IPS DF 4.7 (cell line): ENCODE measurements at regions not wholly inside any gene's neighbourhood (a gene's known extent, or its start where the extent isn't known, plus 50 kb on each side); places are given as distances from the start of the nearest gene placed in this dataset.
"Not testable (repeated sequence)": the region's sequence is repeated elsewhere in the genome, so short reads cannot be mapped to it uniquely, and the experiment has no call there.

Experiments used
- DNase-seq: peaks from one replicate; pipeline ENCODE4 v3.0.0-alpha.2; 2013; ENCODE audit warnings: low spot score; ENCODE audit errors: extremely low read depth

- no peak for DNase-seq
These were observed 158.1 kb upstream of the ZNF184 start for GRCh38 chr6:27630727-27631608.

GRCh38 chr6:27624694-27625262 is 151.9 kb upstream of the ZNF184 start:
- no peak for DNase-seq

- no peak for DNase-seq
These were observed 150.2 kb upstream of the ZNF184 start for GRCh38 chr6:27623103-27623502.

- no peak for DNase-seq
These were observed 146.5 kb upstream of the ZNF184 start for GRCh38 chr6:27619436-27619835.

- DNase-seq: no peak
These were observed 145.1 kb upstream of the ZNF184 start for GRCh38 chr6:27617700-27618689.

- no peak for DNase-seq
These were observed 144.3 kb upstream of the ZNF184 start for GRCh38 chr6:27617046-27617687.

- DNase-seq: no peak
These were observed 143.6 kb upstream of the ZNF184 start for GRCh38 chr6:27616328-27617045.

- DNase-seq: no peak
These were observed 138.5 kb upstream of the ZNF184 start for GRCh38 chr6:27611451-27611850.

GRCh38 chr6:27608916-27609883 is 136.3 kb upstream of the ZNF184 start:
- no peak for DNase-seq

- no peak for DNase-seq
These were observed 132.8 kb upstream of the ZNF184 start for GRCh38 chr6:27605401-27606342.

- DNase-seq: no peak
These were observed 132.1 kb upstream of the ZNF184 start for GRCh38 chr6:27604986-27605385.

- DNase-seq: no peak
These were observed 128.9 kb upstream of the ZNF184 start for GRCh38 chr6:27601668-27602254.

GRCh38 chr6:27599859-27600532 is 127.1 kb upstream of the ZNF184 start:
- DNase-seq: no peak

GRCh38 chr6:27597031-27597567 is 124.2 kb upstream of the ZNF184 start:
- DNase-seq: not testable (repeated sequence)

- no peak for DNase-seq
These were observed 121.0 kb upstream of the ZNF184 start for GRCh38 chr6:27593861-27594260.

GRCh38 chr6:27593200-27593818 is 120.4 kb upstream of the ZNF184 start:
- no peak for DNase-seq
